ENCODE measurements at regions not wholly inside any gene's neighbourhood (a gene's known extent, or its start where the extent isn't known, plus 50 kb on each side); places are given as distances from the start of the nearest gene placed in this dataset.
"Not testable (repeated sequence)": the region's sequence is repeated elsewhere in the genome, so short reads cannot be mapped to it uniquely, and the experiment has no call there.

- no peak for DNase-seq (ENCODE audit: low spot score)
Measured at GRCh38 chr11:116375221-116375620, 397.6 kb downstream of the BUD13 start.

- no peak for DNase-seq (ENCODE audit: low spot score)
Measured at GRCh38 chr11:116374085-116374484, 398.7 kb downstream of the BUD13 start.

- DNase-seq (ENCODE audit: low spot score), result no peak
Measured at GRCh38 chr11:116373104-116373944, 399.5 kb downstream of the BUD13 start.

- no peak for DNase-seq (ENCODE audit: low spot score)
Measured at GRCh38 chr11:116371146-116371545, 401.6 kb downstream of the BUD13 start.

- DNase-seq (ENCODE audit: low spot score), result no peak
Measured at GRCh38 chr11:116368784-116369183, 404.0 kb downstream of the BUD13 start.

GRCh38 chr11:116366980-116367645 is 405.7 kb downstream of the BUD13 start:
- DNase-seq (ENCODE audit: low spot score), result no peak

GRCh38 chr11:116366451-116366850 is 406.3 kb downstream of the BUD13 start:
- DNase-seq (ENCODE audit: low spot score), result no peak

- not testable (repeated sequence) for DNase-seq (ENCODE audit: low spot score)
Measured at GRCh38 chr11:116364925-116365324, 407.9 kb downstream of the BUD13 start.

GRCh38 chr11:116364348-116364747 is 408.4 kb downstream of the BUD13 start:
- no peak for DNase-seq (ENCODE audit: low spot score)

- no peak for DNase-seq (ENCODE audit: low spot score)
Measured at GRCh38 chr11:116360221-116360941, 412.4 kb downstream of the BUD13 start.

- no peak for DNase-seq (ENCODE audit: low spot score)
Measured at GRCh38 chr11:116357784-116358544, 414.8 kb downstream of the BUD13 start.

GRCh38 chr11:116356451-116356850 is 416.3 kb downstream of the BUD13 start:
- no peak for DNase-seq (ENCODE audit: low spot score)

GRCh38 chr11:116355104-116355503 is 417.7 kb downstream of the BUD13 start:
- no peak for DNase-seq (ENCODE audit: low spot score)

GRCh38 chr11:116353589-116353988 is 419.2 kb downstream of the BUD13 start:
- DNase-seq (ENCODE audit: low spot score), result no peak

- DNase-seq (ENCODE audit: low spot score), result no peak
Measured at GRCh38 chr11:116352881-116353280, 419.9 kb downstream of the BUD13 start.

GRCh38 chr11:116348226-116348625 is 424.6 kb downstream of the BUD13 start:
- no peak for DNase-seq (ENCODE audit: low spot score)

- no peak for DNase-seq (ENCODE audit: low spot score)
Measured at GRCh38 chr11:116345575-116345974, 427.2 kb downstream of the BUD13 start.

GRCh38 chr11:116344601-116345000 is 428.2 kb downstream of the BUD13 start:
- no peak for DNase-seq (ENCODE audit: low spot score)

GRCh38 chr11:116343270-116343669 is 429.5 kb downstream of the BUD13 start:
- DNase-seq (ENCODE audit: low spot score), result no peak

- DNase-seq (ENCODE audit: low spot score), result no peak
Measured at GRCh38 chr11:116342148-116342547, 430.6 kb downstream of the BUD13 start.

- no peak for DNase-seq (ENCODE audit: low spot score)
Measured at GRCh38 chr11:116339306-116340098, 433.3 kb downstream of the BUD13 start.

All from HT-29 (cell line).